ENCODE measurements at regions not wholly inside any gene's neighbourhood (a gene's known extent, or its start where the extent isn't known, plus 50 kb on each side); places are given as distances from the start of the nearest gene placed in this dataset.
"Not testable (repeated sequence)": the region's sequence is repeated elsewhere in the genome, so short reads cannot be mapped to it uniquely, and the experiment has no call there.

- Histone ChIP-seq H3K36me3 (ENCODE audit: control insufficient read depth, insufficient read depth, low read length) (no peaks in the 10 kb centered on the region), H3K4me3 (ENCODE audit: low read depth, low read length) (no peak overlapping the region), H3K27me3 (ENCODE audit: control insufficient read depth, insufficient read depth, low read length) (no peaks in the 10 kb centered on the region)
- TF ChIP-seq CTCF (IDR thresholded peaks at IDR 0.05; ENCODE audit: insufficient read depth, low read length, poor library complexity, severe bottlenecking): no peak
- DNase-seq (ENCODE audit: low read depth): no peak
Measured at GRCh38 chr14:40025101-40025500, 592.9 kb upstream of the FBXO33 start.

GRCh38 chr14:40010961-40011360, 578.7 kb upstream of the FBXO33 start:
- no peak for TF ChIP-seq CTCF (IDR thresholded peaks at IDR 0.05; ENCODE audit: insufficient read depth, low read length, poor library complexity, severe bottlenecking)
- Histone ChIP-seq H3K4me3 (ENCODE audit: low read depth, low read length) (no peak overlapping the region), H3K36me3 (ENCODE audit: control insufficient read depth, insufficient read depth, low read length) (no peaks in the 10 kb centered on the region), H3K27me3 (ENCODE audit: control insufficient read depth, insufficient read depth, low read length) (no peaks in the 10 kb centered on the region)
- no peak for DNase-seq (ENCODE audit: low read depth)

- no peak for TF ChIP-seq CTCF (IDR thresholded peaks at IDR 0.05; ENCODE audit: insufficient read depth, low read length, poor library complexity, severe bottlenecking)
- H3K4me3 ChIP-seq (ENCODE audit: low read depth, low read length): no peak overlapping the region
- DNase-seq (ENCODE audit: low read depth): no peak
- H3K36me3 ChIP-seq (ENCODE audit: control insufficient read depth, insufficient read depth, low read length): no peaks in the 10 kb centered on the region
- H3K27me3 ChIP-seq (ENCODE audit: control insufficient read depth, insufficient read depth, low read length): no peaks in the 10 kb centered on the region
Measured at GRCh38 chr14:40009771-40010170, 577.5 kb upstream of the FBXO33 start.

- H3K4me3 ChIP-seq (ENCODE audit: low read depth, low read length); H3K36me3 ChIP-seq (ENCODE audit: control insufficient read depth, insufficient read depth, low read length); H3K27me3 ChIP-seq (ENCODE audit: control insufficient read depth, insufficient read depth, low read length); DNase-seq (ENCODE audit: low read depth): not testable (repeated sequence)
Measured at GRCh38 chr14:40008345-40008744, 576.1 kb upstream of the FBXO33 start.

GRCh38 chr14:40004871-40005500, 572.8 kb upstream of the FBXO33 start:
- peak; percentile 25 for DNase-seq (ENCODE audit: low read depth)

GRCh38 chr14:40003773-40004172, 571.5 kb upstream of the FBXO33 start:
- Histone ChIP-seq H3K36me3 (ENCODE audit: control insufficient read depth, insufficient read depth, low read length) (no peaks in the 10 kb centered on the region), H3K27me3 (ENCODE audit: control insufficient read depth, insufficient read depth, low read length) (no peaks in the 10 kb centered on the region), H3K4me3 (ENCODE audit: low read depth, low read length) (no peak overlapping the region)
- TF ChIP-seq CTCF (IDR thresholded peaks at IDR 0.05; ENCODE audit: insufficient read depth, low read length, poor library complexity, severe bottlenecking): no peak
- DNase-seq (ENCODE audit: low read depth): peak; percentile 32

More at GRCh38 chr14:40004871-40005500, 572.8 kb upstream of the FBXO33 start:
- TF ChIP-seq CTCF (IDR thresholded peaks at IDR 0.05; ENCODE audit: insufficient read depth, low read length, poor library complexity, severe bottlenecking): no peak
- no peaks in the 10 kb centered on the region for H3K36me3 ChIP-seq (ENCODE audit: control insufficient read depth, insufficient read depth, low read length)
- H3K4me3 ChIP-seq (ENCODE audit: low read depth, low read length): no peak overlapping the region
- H3K27me3 ChIP-seq (ENCODE audit: control insufficient read depth, insufficient read depth, low read length): no peaks in the 10 kb centered on the region
